ENCODE measurements at regions not wholly inside any gene's neighbourhood (a gene's known extent, or its start where the extent isn't known, plus 50 kb on each side); places are given as distances from the start of the nearest gene placed in this dataset.

DNA sequence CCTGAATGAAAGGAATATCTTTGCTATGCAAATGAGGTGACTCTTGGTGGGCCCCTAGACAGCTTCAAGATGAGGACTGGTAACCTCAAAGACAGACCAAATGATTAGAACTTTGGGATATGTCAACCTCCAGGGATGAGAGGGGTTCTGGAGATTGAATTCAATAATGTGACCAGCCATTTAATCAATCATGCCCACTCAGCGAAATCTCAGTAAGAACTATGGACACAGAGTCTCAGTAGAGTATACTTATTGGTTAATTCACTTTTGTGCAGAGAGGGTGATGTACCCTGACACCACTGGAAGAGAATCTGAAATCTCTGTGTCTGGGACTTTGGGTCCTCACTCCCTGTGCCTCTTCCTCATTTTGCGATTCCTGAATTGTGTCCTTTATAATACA, 662.8 kb downstream of the OLFM4 start:
- FAIRE-seq (no peak), DNase-seq (ENCODE audit: low read depth in 1 of 2, low spot score in 2 of 2) (no peak)
- H2AK5ac ChIP-seq (ENCODE audit: low read depth, low read length) = no peak overlapping the region
- CTCF ChIA-PET (ENCODE audit: partially characterized antibody) = interaction anchor here (0.6 kb wide), 1 partner anchor 1834 kb away, joined by 3 read pairs; no protein-coding TSS in a partner anchor
- H3K23ac ChIP-seq (ENCODE audit: insufficient read length) = no peak overlapping the region
- no peaks in the 10 kb centered on the region for H3K23me2 ChIP-seq (ENCODE audit: low read depth, low read length)
- H2BK120ac ChIP-seq (replicated peaks; ENCODE audit: low read depth, low read length) = no peak overlapping the region
- H3K36me3 ChIP-seq (ENCODE audit: control insufficient read depth in 2 of 4, insufficient read depth in 4 of 4, low read length in 3 of 4) = no peaks in the 10 kb centered on the region
- no peak overlapping the region for H2BK15ac ChIP-seq (ENCODE audit: low read length)
- no peak overlapping the region for H3K4me3 ChIP-seq (ENCODE audit: extremely low read depth in 1 of 4, insufficient read depth in 2 of 4, low read depth in 3 of 4, low read length in 4 of 4)
- peaks cover 0 to 13% (median 1%) of the 10 kb centered on the region in 4 experiments; a peak in 2 of 7 replicates for H3K4me1 ChIP-seq (replicated peaks in 1 of 4; ENCODE audit: control insufficient read depth in 3 of 4, insufficient read depth in 4 of 4, low read length in 3 of 4)
- no peak overlapping the region for H3K4ac ChIP-seq (replicated peaks; ENCODE audit: insufficient read length, low read depth, low read length)
- no peak overlapping the region for H3K9ac ChIP-seq (replicated peaks in 1 of 4; ENCODE audit: extremely low read depth in 1 of 4, low read depth in 3 of 4, low read length in 3 of 4)
- POLR2A ChIA-PET (ENCODE audit: partially characterized antibody) = no interaction called here
- H2BK12ac ChIP-seq (ENCODE audit: low read depth, low read length) = no peak overlapping the region
- H3K18ac ChIP-seq (ENCODE audit: extremely low read depth, low read length) = no peak overlapping the region
- H2BK5ac ChIP-seq (ENCODE audit: low read depth, low read length) = no peak overlapping the region
- no peak overlapping the region; the same call in 1 of the 2 replicates for H2AFZ ChIP-seq (ENCODE audit: low read length)
- no peak overlapping the region for H3K27ac ChIP-seq (ENCODE audit: low read depth, low read length)
- H2BK20ac ChIP-seq (ENCODE audit: low read length) = no peak overlapping the region
- no peaks in the 10 kb centered on the region for H4K20me1 ChIP-seq (replicated peaks in 1 of 2; ENCODE audit: control insufficient read depth in 1 of 2, insufficient read depth in 2 of 2, low read length in 2 of 2)
- H3K14ac ChIP-seq (ENCODE audit: insufficient read length) = no peak overlapping the region
- H3K79me2 ChIP-seq (ENCODE audit: control insufficient read depth in 1 of 2, insufficient read depth in 2 of 2, low read length in 2 of 2) = no peaks in the 10 kb centered on the region
- no peaks in the 10 kb centered on the region for H3K27me3 ChIP-seq (replicated peaks in 1 of 4; ENCODE audit: control insufficient read depth in 3 of 4, extremely low read depth in 1 of 4, insufficient read depth in 3 of 4, low read length in 3 of 4)
- H3K4me2 ChIP-seq (ENCODE audit: insufficient read depth in 1 of 2, low read depth in 2 of 2, low read length in 2 of 2) = peak overlapping the region; percentile 16 to 23; a peak in 2 of 4 replicates
- H4K91ac ChIP-seq (replicated peaks; ENCODE audit: insufficient read length, low read length) = no peak overlapping the region
- H4K5ac ChIP-seq (ENCODE audit: insufficient read length, low read depth, low read length) = no peak overlapping the region
- no peaks in the 10 kb centered on the region for H3K9me3 ChIP-seq (ENCODE audit: insufficient read depth in 2 of 2, low read depth in 1 of 2, low read length in 1 of 2)
- H4K8ac ChIP-seq (ENCODE audit: extremely low read depth, insufficient read depth, low read length) = no peak overlapping the region
- no peak overlapping the region for H3K56ac ChIP-seq (replicated peaks; ENCODE audit: insufficient read length, low read depth, low read length)
- H3K79me1 ChIP-seq (ENCODE audit: low read depth, low read length) = no peaks in the 10 kb centered on the region
- TF ChIP-seq TEAD4 (IDR thresholded peaks at IDR 0.05; ENCODE audit: low read depth, low read length) (no peak), MAFK (IDR thresholded peaks at IDR 0.05; ENCODE audit: low read depth, low read length) (0 out of 2 replicates have a peak, but pooled peaks have one; percentile 10)
- WGBS, 2 experiments (ENCODE audit: extremely low coverage in 1 of 2, insufficient coverage in 1 of 2, insufficient read length in 1 of 2, insufficient replicate concordance in 2 of 2, low coverage in 1 of 2, low lambda C conversion rate in 2 of 2, missing lambda C conversion rate in 1 of 2) = 89% methylated on average over 2 of the region's 2 CpGs; no CpG with 5 or more reads in 1 of the 2 experiments
